ELR (cell line): ENCODE measurements at regions not wholly inside any gene's neighbourhood (a gene's known extent, or its start where the extent isn't known, plus 50 kb on each side); places are given as distances from the start of the nearest gene placed in this dataset.

Experiments used
- DNase-seq: peaks from one replicate; pipeline ENCODE4 v3.0.0-alpha.2; 2015; ENCODE audit warnings: low read depth

- DNase-seq, result no peak
These were observed 156.3 kb upstream of the IRX3 start for GRCh38 chr16:54442864-54443263.

GRCh38 chr16:54438469-54438868, 151.9 kb upstream of the IRX3 start:
- no peak for DNase-seq

- DNase-seq, result no peak
These were observed 151.3 kb upstream of the IRX3 start for GRCh38 chr16:54437921-54438320.

- DNase-seq, result no peak
These were observed 150.8 kb upstream of the IRX3 start for GRCh38 chr16:54437401-54437800.

- DNase-seq, result no peak
These were observed 149.8 kb upstream of the IRX3 start for GRCh38 chr16:54436346-54436745.

- DNase-seq, result no peak
These were observed 148.3 kb upstream of the IRX3 start for GRCh38 chr16:54434859-54435258.

- DNase-seq, result no peak
These were observed 146.3 kb upstream of the IRX3 start for GRCh38 chr16:54432897-54433229.

GRCh38 chr16:54431997-54432896, 145.7 kb upstream of the IRX3 start:
- DNase-seq, result no peak

- peak; percentile 83 for DNase-seq
These were observed 144.7 kb upstream of the IRX3 start for GRCh38 chr16:54431041-54431996.

- DNase-seq, result peak; percentile 85
These were observed 144.0 kb upstream of the IRX3 start for GRCh38 chr16:54430491-54431030.

GRCh38 chr16:54429029-54429428, 142.4 kb upstream of the IRX3 start:
- no peak for DNase-seq

GRCh38 chr16:54426553-54426849, 139.9 kb upstream of the IRX3 start:
- DNase-seq, result no peak

- DNase-seq, result no peak
These were observed 139.3 kb upstream of the IRX3 start for GRCh38 chr16:54425681-54426552.

GRCh38 chr16:54425068-54425467, 138.5 kb upstream of the IRX3 start:
- no peak for DNase-seq

GRCh38 chr16:54424043-54424451, 137.5 kb upstream of the IRX3 start:
- peak; percentile 57 for DNase-seq

- peak; percentile 57 for DNase-seq
These were observed 136.0 kb upstream of the IRX3 start for GRCh38 chr16:54422569-54422978.

GRCh38 chr16:54422159-54422558, 135.6 kb upstream of the IRX3 start:
- no peak for DNase-seq

- DNase-seq, result no peak
These were observed 134.6 kb upstream of the IRX3 start for GRCh38 chr16:54421220-54421619.

GRCh38 chr16:54418903-54419302, 132.3 kb upstream of the IRX3 start:
- no peak for DNase-seq

- DNase-seq, result no peak
These were observed 130.8 kb upstream of the IRX3 start for GRCh38 chr16:54417384-54417783.

GRCh38 chr16:54414671-54415070, 128.1 kb upstream of the IRX3 start:
- no peak for DNase-seq
